DMS114 treated with DMSO at 0.1 percent for 48 hours (cell line): ENCODE measurements at regions not wholly inside any gene's neighbourhood (a gene's known extent, or its start where the extent isn't known, plus 50 kb on each side); places are given as distances from the start of the nearest gene placed in this dataset.
"Not testable (repeated sequence)": the region's sequence is repeated elsewhere in the genome, so short reads cannot be mapped to it uniquely, and the experiment has no call there.

Experiments used
- DNase-seq: peaks from one replicate; lab custom pipeline; 2025; ENCODE audit not compliant: unreplicated experiment; lab: John Stamatoyannopoulos, UW

- DNase-seq, result no peak
Observed at GRCh38 chr5:106481374-106481773, 1189.4 kb downstream of the EFNA5 start.

GRCh38 chr5:106476630-106477029, 1194.1 kb downstream of the EFNA5 start:
- no peak for DNase-seq

- DNase-seq, result no peak
Observed at GRCh38 chr5:106474066-106474465, 1196.7 kb downstream of the EFNA5 start.

- no peak for DNase-seq
Observed at GRCh38 chr5:106459541-106459940, 1211.2 kb downstream of the EFNA5 start.

GRCh38 chr5:106454651-106455415, 1215.9 kb downstream of the EFNA5 start:
- no peak for DNase-seq

- no peak for DNase-seq
Observed at GRCh38 chr5:106454050-106454449, 1216.7 kb downstream of the EFNA5 start.

- DNase-seq, result no peak
Observed at GRCh38 chr5:106451998-106452397, 1218.7 kb downstream of the EFNA5 start.

GRCh38 chr5:106443746-106444145, 1227.0 kb downstream of the EFNA5 start:
- no peak for DNase-seq

GRCh38 chr5:106435185-106435584, 1235.6 kb downstream of the EFNA5 start:
- DNase-seq, result no peak

GRCh38 chr5:106430733-106431132, 1240.0 kb downstream of the EFNA5 start:
- DNase-seq, result not testable (repeated sequence)

GRCh38 chr5:106423109-106423897, 1247.4 kb downstream of the EFNA5 start:
- no peak for DNase-seq

- DNase-seq, result no peak
Observed at GRCh38 chr5:106420102-106420501, 1250.6 kb downstream of the EFNA5 start.

GRCh38 chr5:106418196-106418595, 1252.5 kb downstream of the EFNA5 start:
- DNase-seq, result no peak

GRCh38 chr5:106417566-106417965, 1253.2 kb downstream of the EFNA5 start:
- DNase-seq, result no peak

GRCh38 chr5:106417163-106417562, 1253.6 kb downstream of the EFNA5 start:
- DNase-seq, result no peak

GRCh38 chr5:106415541-106415940, 1255.2 kb downstream of the EFNA5 start:
- no peak for DNase-seq

GRCh38 chr5:106414342-106414741, 1256.4 kb downstream of the EFNA5 start:
- no peak for DNase-seq

GRCh38 chr5:106412606-106413005, 1258.1 kb downstream of the EFNA5 start:
- no peak for DNase-seq

GRCh38 chr5:106408570-106408969, 1262.2 kb downstream of the EFNA5 start:
- DNase-seq, result no peak

- no peak for DNase-seq
Observed at GRCh38 chr5:106408141-106408540, 1262.6 kb downstream of the EFNA5 start.

- no peak for DNase-seq
Observed at GRCh38 chr5:106401561-106401960, 1269.2 kb downstream of the EFNA5 start.

- no peak for DNase-seq
Observed at GRCh38 chr5:106399391-106399790, 1271.3 kb downstream of the EFNA5 start.
